ENCODE measurements at regions not wholly inside any gene's neighbourhood (a gene's known extent, or its start where the extent isn't known, plus 50 kb on each side); places are given as distances from the start of the nearest gene placed in this dataset.

DNA sequence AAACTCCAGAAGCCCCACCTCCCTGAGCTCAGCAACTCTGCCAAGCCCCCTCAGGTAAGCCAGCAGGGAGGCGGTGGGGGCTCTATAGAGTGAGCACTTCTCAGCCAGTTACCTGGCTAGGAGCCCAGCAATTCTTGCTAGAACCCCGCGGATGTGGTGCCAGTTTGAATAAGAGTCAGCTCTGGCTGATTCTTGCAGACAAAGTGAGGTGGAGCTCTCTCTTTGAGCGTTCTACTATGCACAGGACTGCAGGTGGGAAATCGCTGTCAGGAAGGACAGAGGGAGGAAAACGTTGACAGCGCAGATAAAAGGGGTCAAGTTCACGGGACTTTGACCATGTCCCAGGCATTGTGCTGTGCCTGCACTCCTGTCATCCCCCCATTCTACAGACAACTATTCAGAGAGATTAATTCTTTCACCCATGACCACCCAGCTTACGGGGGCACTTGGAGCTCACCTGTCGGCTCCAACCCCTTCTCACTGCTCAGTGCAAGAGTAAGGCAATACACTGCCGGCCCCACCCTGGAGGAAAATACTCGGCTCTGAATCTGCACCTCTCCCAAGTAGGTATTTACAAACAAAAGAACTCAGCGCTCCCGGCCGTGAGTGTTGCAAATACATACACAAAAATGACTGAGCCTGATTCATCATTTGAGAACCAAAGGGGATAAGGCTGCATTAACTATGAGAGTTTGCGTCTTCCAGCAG lies 92.9 kb downstream of the ANKRD60 start:
- no peak overlapping the region for H2AFZ ChIP-seq (ENCODE audit: low read depth, low read length)
- no peak for TF ChIP-seq EZH2phosphoT487 (IDR thresholded peaks at IDR 0.05; ENCODE audit: low read depth)
- TF ChIP-seq, protein P1, sequence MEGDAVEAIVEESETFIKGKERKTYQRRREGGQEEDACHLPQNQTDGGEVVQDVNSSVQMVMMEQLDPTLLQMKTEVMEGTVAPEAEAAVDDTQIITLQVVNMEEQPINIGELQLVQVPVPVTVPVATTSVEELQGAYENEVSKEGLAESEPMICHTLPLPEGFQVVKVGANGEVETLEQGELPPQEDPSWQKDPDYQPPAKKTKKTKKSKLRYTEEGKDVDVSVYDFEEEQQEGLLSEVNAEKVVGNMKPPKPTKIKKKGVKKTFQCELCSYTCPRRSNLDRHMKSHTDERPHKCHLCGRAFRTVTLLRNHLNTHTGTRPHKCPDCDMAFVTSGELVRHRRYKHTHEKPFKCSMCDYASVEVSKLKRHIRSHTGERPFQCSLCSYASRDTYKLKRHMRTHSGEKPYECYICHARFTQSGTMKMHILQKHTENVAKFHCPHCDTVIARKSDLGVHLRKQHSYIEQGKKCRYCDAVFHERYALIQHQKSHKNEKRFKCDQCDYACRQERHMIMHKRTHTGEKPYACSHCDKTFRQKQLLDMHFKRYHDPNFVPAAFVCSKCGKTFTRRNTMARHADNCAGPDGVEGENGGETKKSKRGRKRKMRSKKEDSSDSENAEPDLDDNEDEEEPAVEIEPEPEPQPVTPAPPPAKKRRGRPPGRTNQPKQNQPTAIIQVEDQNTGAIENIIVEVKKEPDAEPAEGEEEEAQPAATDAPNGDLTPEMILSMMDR (IDR thresholded peaks at IDR 0.05; ENCODE audit: low read depth, low read length): no peak
- no peak overlapping the region for H3K27ac ChIP-seq (ENCODE audit: low read length)
- no peaks in the 10 kb centered on the region for H3K36me3 ChIP-seq (replicated peaks; ENCODE audit: low read depth, low read length)
- no peaks in the 10 kb centered on the region for H3K4me1 ChIP-seq (ENCODE audit: low read length)
- no peak overlapping the region for H3K9ac ChIP-seq (ENCODE audit: low read length)
- H3K79me2 ChIP-seq (ENCODE audit: low read length): no peaks in the 10 kb centered on the region
- H3K9me3 ChIP-seq (ENCODE audit: insufficient read depth, low read length): no peaks in the 10 kb centered on the region
- H3K4me2 ChIP-seq (ENCODE audit: low read length): no peak overlapping the region
- peaks cover 88% of the 10 kb centered on the region for H3K27me3 ChIP-seq (ENCODE audit: low read depth, low read length)
- H4K20me1 ChIP-seq (ENCODE audit: insufficient read depth, low read length): no peaks in the 10 kb centered on the region
- H3K4me3 ChIP-seq (ENCODE audit: low read length): no peak overlapping the region

DNA sequence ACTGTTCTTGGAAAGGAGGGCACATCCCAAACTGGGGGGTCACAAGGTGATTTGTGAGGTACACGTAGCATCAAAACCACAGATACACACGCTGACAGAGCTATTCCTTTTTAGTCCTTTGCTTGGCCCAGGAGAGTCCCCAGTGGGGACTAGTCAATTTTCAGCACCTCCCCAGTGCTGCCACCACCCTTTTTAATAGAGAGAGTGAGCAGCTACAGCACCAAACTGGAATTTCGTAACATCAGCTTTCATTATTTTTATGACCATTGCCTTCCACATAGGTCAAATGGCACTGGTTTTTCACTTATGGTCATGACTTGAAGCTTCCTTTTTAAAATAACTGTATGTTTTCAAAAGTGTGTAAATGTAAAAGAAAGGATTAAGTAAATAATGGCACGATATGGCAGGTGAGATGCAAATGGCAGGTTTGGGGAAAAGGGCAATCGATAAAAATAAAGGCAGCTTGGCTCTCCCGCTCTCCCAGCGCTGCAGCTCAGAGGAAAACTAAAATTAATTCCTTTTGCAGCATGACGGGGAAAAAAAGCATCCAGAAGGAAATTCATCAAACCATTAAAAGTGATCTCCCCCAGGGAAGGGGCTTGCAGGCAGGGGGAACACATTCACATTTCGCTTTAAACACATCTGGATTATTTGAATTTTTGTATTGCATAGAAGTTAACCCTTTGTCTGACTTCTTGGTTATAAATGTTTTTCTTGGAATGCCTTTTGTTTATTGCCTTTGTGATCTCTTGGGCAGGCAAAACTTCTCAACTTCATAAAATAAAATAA lies 95.2 kb downstream of the ANKRD60 start:
- Histone ChIP-seq H3K4me2 (ENCODE audit: low read length) (no peak overlapping the region), H3K27ac (ENCODE audit: low read length) (no peak overlapping the region), H3K4me3 (ENCODE audit: low read length) (no peak overlapping the region), H4K20me1 (ENCODE audit: insufficient read depth, low read length) (no peaks in the 10 kb centered on the region), H3K4me1 (ENCODE audit: low read length) (no peaks in the 10 kb centered on the region), H3K27me3 (ENCODE audit: low read depth, low read length) (peaks cover 75% of the 10 kb centered on the region), H2AFZ (ENCODE audit: low read depth, low read length) (no peak overlapping the region), H3K9ac (ENCODE audit: low read length) (no peak overlapping the region), H3K9me3 (ENCODE audit: insufficient read depth, low read length) (no peaks in the 10 kb centered on the region), H3K79me2 (ENCODE audit: low read length) (no peaks in the 10 kb centered on the region), H3K36me3 (replicated peaks; ENCODE audit: low read depth, low read length) (no peaks in the 10 kb centered on the region)
- TF ChIP-seq, protein P1 (IDR thresholded peaks at IDR 0.05; ENCODE audit: low read depth, low read length): no peak

- no peak overlapping the region for H3K4me3 ChIP-seq (ENCODE audit: low read length)
- no peak overlapping the region for H2AFZ ChIP-seq (ENCODE audit: low read depth, low read length)
- peaks cover 73% of the 10 kb centered on the region for H3K27me3 ChIP-seq (ENCODE audit: low read depth, low read length)
- no peaks in the 10 kb centered on the region for H3K79me2 ChIP-seq (ENCODE audit: low read length)
- no peaks in the 10 kb centered on the region for H3K9me3 ChIP-seq (ENCODE audit: insufficient read depth, low read length)
- H3K4me1 ChIP-seq (ENCODE audit: low read length): no peaks in the 10 kb centered on the region
- no peaks in the 10 kb centered on the region for H4K20me1 ChIP-seq (ENCODE audit: insufficient read depth, low read length)
- H3K9ac ChIP-seq (ENCODE audit: low read length): no peak overlapping the region
- H3K36me3 ChIP-seq (replicated peaks; ENCODE audit: low read depth, low read length): no peaks in the 10 kb centered on the region
- no peak overlapping the region for H3K4me2 ChIP-seq (ENCODE audit: low read length)
- H3K27ac ChIP-seq (ENCODE audit: low read length): no peak overlapping the region
- TF ChIP-seq, protein P1 (IDR thresholded peaks at IDR 0.05; ENCODE audit: low read depth, low read length): no peak
- TF ChIP-seq EZH2phosphoT487 (IDR thresholded peaks at IDR 0.05; ENCODE audit: low read depth): 0 out of 2 replicates have a peak, but pooled peaks have one; percentile 22
Observed at GRCh38 chr20:58131551-58132142, 96.8 kb downstream of the ANKRD60 start.

GRCh38 chr20:58131151-58131550 lies 97.3 kb downstream of the ANKRD60 start:
- no peak for TF ChIP-seq EZH2phosphoT487 (IDR thresholded peaks at IDR 0.05; ENCODE audit: low read depth)
- TF ChIP-seq, protein P1 (IDR thresholded peaks at IDR 0.05; ENCODE audit: low read depth, low read length): no peak
- no peaks in the 10 kb centered on the region for H3K79me2 ChIP-seq (ENCODE audit: low read length)
- no peak overlapping the region for H3K4me3 ChIP-seq (ENCODE audit: low read length)
- H3K4me1 ChIP-seq (ENCODE audit: low read length): no peaks in the 10 kb centered on the region
- H3K36me3 ChIP-seq (replicated peaks; ENCODE audit: low read depth, low read length): no peaks in the 10 kb centered on the region
- H3K4me2 ChIP-seq (ENCODE audit: low read length): no peak overlapping the region
- peaks cover 74% of the 10 kb centered on the region for H3K27me3 ChIP-seq (ENCODE audit: low read depth, low read length)
- H3K9ac ChIP-seq (ENCODE audit: low read length): no peak overlapping the region
- no peaks in the 10 kb centered on the region for H3K9me3 ChIP-seq (ENCODE audit: insufficient read depth, low read length)
- no peak overlapping the region for H2AFZ ChIP-seq (ENCODE audit: low read depth, low read length)
- H4K20me1 ChIP-seq (ENCODE audit: insufficient read depth, low read length): no peaks in the 10 kb centered on the region
- H3K27ac ChIP-seq (ENCODE audit: low read length): no peak overlapping the region
